ENCODE measurements at regions not wholly inside any gene's neighbourhood (a gene's known extent, or its start where the extent isn't known, plus 50 kb on each side); places are given as distances from the start of the nearest gene placed in this dataset.

DNA sequence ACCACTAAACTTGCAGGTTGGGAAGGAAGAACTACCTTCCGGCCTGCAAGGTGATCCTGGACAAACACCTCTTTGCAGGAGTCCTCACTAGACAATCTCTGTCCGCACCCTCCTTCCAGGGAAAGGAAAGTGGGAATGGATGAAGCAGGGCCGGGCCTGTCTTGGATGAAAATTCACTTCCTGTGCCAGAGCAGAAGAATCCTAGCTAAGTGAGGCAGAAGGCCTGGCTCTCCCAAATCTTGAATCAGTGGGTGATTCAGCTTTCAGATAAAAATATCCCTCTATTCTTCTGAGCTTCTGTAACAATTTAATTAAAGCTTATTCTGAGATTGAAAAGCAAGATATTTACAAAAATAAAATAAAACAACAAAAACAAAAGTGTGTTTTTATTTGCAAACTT lies 281.9 kb upstream of the TLE4 start:
- Histone ChIP-seq H3K9me3 (ENCODE audit: control insufficient read depth in 2 of 2, low read length in 2 of 2) (no peaks in the 10 kb centered on the region), H3K4me1 (ENCODE audit: control insufficient read depth, insufficient read depth, low read length) (no peaks in the 10 kb centered on the region), H3K27ac (ENCODE audit: low read length) (no peak overlapping the region), H3K4me3 (ENCODE audit: low read length in 2 of 2) (no peak overlapping the region), H3K27me3 (ENCODE audit: control insufficient read depth in 1 of 2, insufficient read depth in 2 of 2, low read length in 2 of 2) (no peaks in the 10 kb centered on the region), H3K36me3 (ENCODE audit: control insufficient read depth in 2 of 2, insufficient read depth in 2 of 2, low read length in 2 of 2) (no peaks in the 10 kb centered on the region), H3K9ac (ENCODE audit: low read length in 2 of 2) (no peak overlapping the region)

- Histone ChIP-seq H3K9me3 (ENCODE audit: control insufficient read depth in 2 of 2, low read length in 2 of 2) (no peaks in the 10 kb centered on the region), H3K27me3 (ENCODE audit: control insufficient read depth in 1 of 2, insufficient read depth in 2 of 2, low read length in 2 of 2) (no peaks in the 10 kb centered on the region), H3K27ac (ENCODE audit: low read length) (no peak overlapping the region), H3K4me1 (ENCODE audit: control insufficient read depth, insufficient read depth, low read length) (no peaks in the 10 kb centered on the region), H3K4me3 (ENCODE audit: low read length in 2 of 2) (no peak overlapping the region), H3K36me3 (ENCODE audit: control insufficient read depth in 2 of 2, insufficient read depth in 2 of 2, low read length in 2 of 2) (no peaks in the 10 kb centered on the region), H3K9ac (ENCODE audit: low read length in 2 of 2) (no peak overlapping the region)
Observed at GRCh38 chr9:79292731-79293280, 279.0 kb upstream of the TLE4 start.

DNA sequence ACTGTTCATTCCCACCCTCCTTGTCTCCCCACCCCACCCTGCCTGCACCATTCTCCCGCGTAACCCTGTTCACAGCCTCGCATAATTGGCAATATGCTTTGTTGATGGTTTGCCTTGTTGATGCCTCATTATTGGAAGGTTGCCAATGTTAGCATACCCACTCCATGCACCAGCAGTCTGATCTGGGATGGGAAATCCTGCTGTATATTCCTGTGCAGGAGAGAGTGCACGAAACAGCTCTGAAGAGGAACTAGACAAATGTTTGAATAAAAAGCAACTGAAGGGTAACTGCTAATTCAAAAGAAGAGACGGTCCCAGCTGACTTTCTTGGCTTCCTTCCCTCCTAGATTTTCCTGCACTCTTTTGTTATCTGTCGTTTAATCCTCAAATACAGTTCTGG lies 271.7 kb upstream of the TLE4 start:
- Histone ChIP-seq H3K4me3 (ENCODE audit: low read length in 2 of 2) (no peak overlapping the region), H3K27ac (ENCODE audit: low read length) (no peak overlapping the region), H3K9ac (ENCODE audit: low read length in 2 of 2) (no peak overlapping the region), H3K9me3 (ENCODE audit: control insufficient read depth in 2 of 2, low read length in 2 of 2) (no peaks in the 10 kb centered on the region), H3K27me3 (ENCODE audit: control insufficient read depth in 1 of 2, insufficient read depth in 2 of 2, low read length in 2 of 2) (no peaks in the 10 kb centered on the region), H3K4me1 (ENCODE audit: control insufficient read depth, insufficient read depth, low read length) (no peaks in the 10 kb centered on the region), H3K36me3 (ENCODE audit: control insufficient read depth in 2 of 2, insufficient read depth in 2 of 2, low read length in 2 of 2) (no peaks in the 10 kb centered on the region)

- H3K27ac ChIP-seq (ENCODE audit: low read length), result no peak overlapping the region
Observed at GRCh38 chr9:79301085-79301484, 270.7 kb upstream of the TLE4 start.

GRCh38 chr9:79301551-79302391 lies 270.0 kb upstream of the TLE4 start:
- no peaks in the 10 kb centered on the region for H3K36me3 ChIP-seq (ENCODE audit: control insufficient read depth in 2 of 2, insufficient read depth in 2 of 2, low read length in 2 of 2)
- H3K9me3 ChIP-seq (ENCODE audit: control insufficient read depth in 2 of 2, low read length in 2 of 2), result no peaks in the 10 kb centered on the region
- no peak overlapping the region for H3K27ac ChIP-seq (ENCODE audit: low read length)
- H3K4me3 ChIP-seq (ENCODE audit: low read length in 2 of 2), result no peak overlapping the region
- H3K9ac ChIP-seq (ENCODE audit: low read length in 2 of 2), result no peak overlapping the region
- no peaks in the 10 kb centered on the region for H3K27me3 ChIP-seq (ENCODE audit: control insufficient read depth in 1 of 2, insufficient read depth in 2 of 2, low read length in 2 of 2)
- no peaks in the 10 kb centered on the region for H3K4me1 ChIP-seq (ENCODE audit: control insufficient read depth, insufficient read depth, low read length)

More at GRCh38 chr9:79301085-79301484, 270.7 kb upstream of the TLE4 start:
- H3K4me1 ChIP-seq (ENCODE audit: control insufficient read depth, insufficient read depth, low read length), result no peaks in the 10 kb centered on the region
- no peaks in the 10 kb centered on the region for H3K27me3 ChIP-seq (ENCODE audit: control insufficient read depth in 1 of 2, insufficient read depth in 2 of 2, low read length in 2 of 2)
- no peak overlapping the region for H3K4me3 ChIP-seq (ENCODE audit: low read length in 2 of 2)
- no peaks in the 10 kb centered on the region for H3K9me3 ChIP-seq (ENCODE audit: control insufficient read depth in 2 of 2, low read length in 2 of 2)
- no peaks in the 10 kb centered on the region for H3K36me3 ChIP-seq (ENCODE audit: control insufficient read depth in 2 of 2, insufficient read depth in 2 of 2, low read length in 2 of 2)
- H3K9ac ChIP-seq (ENCODE audit: low read length in 2 of 2), result no peak overlapping the region

- H3K36me3 ChIP-seq (ENCODE audit: control insufficient read depth in 2 of 2, insufficient read depth in 2 of 2, low read length in 2 of 2), result no peaks in the 10 kb centered on the region
- H3K27ac ChIP-seq (ENCODE audit: low read length), result no peak overlapping the region
Observed at GRCh38 chr9:79302569-79302968, 269.2 kb upstream of the TLE4 start.

GRCh38 chr9:79308012-79308411 lies 263.8 kb upstream of the TLE4 start:
- Histone ChIP-seq H3K36me3 (ENCODE audit: control insufficient read depth in 2 of 2, insufficient read depth in 2 of 2, low read length in 2 of 2) (no peaks in the 10 kb centered on the region), H3K4me3 (ENCODE audit: low read length in 2 of 2) (no peak overlapping the region), H3K9ac (ENCODE audit: low read length in 2 of 2) (no peak overlapping the region), H3K9me3 (ENCODE audit: control insufficient read depth in 2 of 2, low read length in 2 of 2) (no peaks in the 10 kb centered on the region), H3K4me1 (ENCODE audit: control insufficient read depth, insufficient read depth, low read length) (no peaks in the 10 kb centered on the region), H3K27me3 (ENCODE audit: control insufficient read depth in 1 of 2, insufficient read depth in 2 of 2, low read length in 2 of 2) (no peaks in the 10 kb centered on the region), H3K27ac (ENCODE audit: low read length) (no peak overlapping the region)

More at GRCh38 chr9:79302569-79302968, 269.2 kb upstream of the TLE4 start:
- H3K9ac ChIP-seq (ENCODE audit: low read length in 2 of 2), result no peak overlapping the region
- H3K4me1 ChIP-seq (ENCODE audit: control insufficient read depth, insufficient read depth, low read length), result no peaks in the 10 kb centered on the region
- H3K9me3 ChIP-seq (ENCODE audit: control insufficient read depth in 2 of 2, low read length in 2 of 2), result no peaks in the 10 kb centered on the region
- no peak overlapping the region for H3K4me3 ChIP-seq (ENCODE audit: low read length in 2 of 2)
- H3K27me3 ChIP-seq (ENCODE audit: control insufficient read depth in 1 of 2, insufficient read depth in 2 of 2, low read length in 2 of 2), result no peaks in the 10 kb centered on the region

DNA sequence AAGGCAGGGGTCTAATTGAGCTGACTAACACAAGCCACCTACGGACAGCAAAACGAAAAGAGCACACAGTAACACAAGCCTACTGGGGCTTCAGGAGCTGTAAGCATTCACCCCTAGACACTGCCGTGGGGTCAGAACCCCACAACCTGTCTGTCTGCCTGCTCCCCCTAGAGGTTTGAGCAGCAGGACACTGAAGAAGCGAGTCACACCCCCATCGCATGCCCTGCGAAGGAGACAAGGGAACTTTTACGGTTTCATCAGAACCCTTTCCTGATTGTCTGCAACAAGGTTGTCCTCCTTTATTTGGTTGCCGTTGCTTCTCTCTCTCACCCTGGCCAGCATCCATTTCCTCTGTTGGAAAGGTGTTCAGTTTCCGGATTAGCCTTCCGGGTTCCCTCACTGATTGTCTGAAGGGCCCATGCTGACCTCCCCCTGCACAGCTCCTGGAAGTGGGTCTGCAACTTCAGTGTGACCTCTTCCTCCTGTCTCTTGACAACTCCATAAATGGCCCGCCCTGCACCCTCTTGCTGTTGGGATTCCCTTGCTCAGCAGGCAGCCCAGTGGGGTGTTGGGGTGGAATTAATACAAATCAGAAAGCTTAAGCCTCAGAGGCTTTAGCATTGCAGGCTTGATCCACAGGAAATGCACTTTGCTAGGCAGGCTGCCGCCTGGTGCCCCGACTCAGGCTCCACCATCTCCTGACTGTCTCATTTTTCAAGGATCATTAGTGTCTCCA lies 258.9 kb upstream of the TLE4 start:
- Histone ChIP-seq H3K9me3 (ENCODE audit: control insufficient read depth in 2 of 2, low read length in 2 of 2) (no peaks in the 10 kb centered on the region), H3K9ac (ENCODE audit: low read length in 2 of 2) (no peak overlapping the region), H3K4me3 (ENCODE audit: low read length in 2 of 2) (no peak overlapping the region), H3K27ac (ENCODE audit: low read length) (no peak overlapping the region), H3K36me3 (ENCODE audit: control insufficient read depth in 2 of 2, insufficient read depth in 2 of 2, low read length in 2 of 2) (no peaks in the 10 kb centered on the region), H3K27me3 (ENCODE audit: control insufficient read depth in 1 of 2, insufficient read depth in 2 of 2, low read length in 2 of 2) (no peaks in the 10 kb centered on the region), H3K4me1 (ENCODE audit: control insufficient read depth, insufficient read depth, low read length) (no peaks in the 10 kb centered on the region)

GRCh38 chr9:79325501-79325900 lies 246.3 kb upstream of the TLE4 start:
- Histone ChIP-seq H3K4me3 (ENCODE audit: low read length in 2 of 2) (no peak overlapping the region), H3K9ac (ENCODE audit: low read length in 2 of 2) (no peak overlapping the region), H3K36me3 (ENCODE audit: control insufficient read depth in 2 of 2, insufficient read depth in 2 of 2, low read length in 2 of 2) (no peaks in the 10 kb centered on the region), H3K4me1 (ENCODE audit: control insufficient read depth, insufficient read depth, low read length) (no peaks in the 10 kb centered on the region), H3K27ac (ENCODE audit: low read length) (no peak overlapping the region), H3K9me3 (ENCODE audit: control insufficient read depth in 2 of 2, low read length in 2 of 2) (no peaks in the 10 kb centered on the region), H3K27me3 (ENCODE audit: control insufficient read depth in 1 of 2, insufficient read depth in 2 of 2, low read length in 2 of 2) (no peaks in the 10 kb centered on the region)

GRCh38 chr9:79329861-79330260 lies 241.9 kb upstream of the TLE4 start:
- no peaks in the 10 kb centered on the region for H3K27me3 ChIP-seq (ENCODE audit: control insufficient read depth in 1 of 2, insufficient read depth in 2 of 2, low read length in 2 of 2)
- H3K4me1 ChIP-seq (ENCODE audit: control insufficient read depth, insufficient read depth, low read length), result no peaks in the 10 kb centered on the region
- H3K9ac ChIP-seq (ENCODE audit: low read length in 2 of 2), result no peak overlapping the region
- no peak overlapping the region for H3K4me3 ChIP-seq (ENCODE audit: low read length in 2 of 2)
- H3K27ac ChIP-seq (ENCODE audit: low read length), result no peak overlapping the region
- no peaks in the 10 kb centered on the region for H3K36me3 ChIP-seq (ENCODE audit: control insufficient read depth in 2 of 2, insufficient read depth in 2 of 2, low read length in 2 of 2)
- no peaks in the 10 kb centered on the region for H3K9me3 ChIP-seq (ENCODE audit: control insufficient read depth in 2 of 2, low read length in 2 of 2)
